T-cell (primary cell): ENCODE measurements at regions not wholly inside any gene's neighbourhood (a gene's known extent, or its start where the extent isn't known, plus 50 kb on each side); places are given as distances from the start of the nearest gene placed in this dataset.
A peak's percentile ranks its signal among the peaks of the same experiment; 100 is the strongest.

Experiments used
- ATAC-seq, 4 experiments: fragments of 200-7000 bp in 3 of 4; fragments of 150-1000 bp in 1 of 4; cut with Tn5 transposase; replicated peaks in 1 of 4; 1 replicate in 3 of 4; 2 replicates in 1 of 4; pipeline ENCODE4 v1.10.0; 2021; ENCODE audit warnings: moderate library complexity in 3 of 4, mild to moderate bottlenecking in 2 of 4, moderate number of reproducible peaks in 1 of 4
- CTCF ChIA-PET, 2 donors: fragments of 300-600 bp; sonication (Branson Sonifier 250); formaldehyde crosslinking; loops; one replicate each; lab custom pipeline; 2022; ENCODE audit warnings: antibody characterized with exemption in 2 of 2; lab: Charles Lee
- POLR2A ChIA-PET, 2 donors: fragments of 300-600 bp; sonication (Branson Sonifier 250); formaldehyde crosslinking; loops; one replicate each; lab custom pipeline; 2022; ENCODE audit warnings: antibody characterized with exemption in 2 of 2; lab: Charles Lee
- DNase-seq, 35 experiments: peaks; one replicate each; pipeline versions ENCODE4 v3.0.0 to v3.0.0-alpha.2; 2013 to 2023
- H3K27ac ChIP-seq: one replicate; pipeline ENCODE4 v1.5.1; 2013; ENCODE audit warnings: low read length
- H3K27me3 ChIP-seq, 2 experiments: replicated peaks in 1 of 2; 1 replicate in 1 of 2; 2 replicates in 1 of 2; pipeline versions ENCODE4 v1.6.1 to v1.7.0; 2013; ENCODE audit warnings: low read length in 1 of 2, mixed read lengths in 1 of 2; ENCODE audit not compliant: control insufficient read depth in 2 of 2, insufficient read depth in 2 of 2; ENCODE audit errors: extremely low read depth in 1 of 2
- H3K36me3 ChIP-seq, 2 donors: 1 replicate in 1 of 2; 2 replicates in 1 of 2; pipeline versions ENCODE4 v1.6.1 to v1.7.0; 2013; ENCODE audit warnings: low read length in 1 of 2; ENCODE audit not compliant: control insufficient read depth in 2 of 2, insufficient read depth in 1 of 2; ENCODE audit errors: extremely low read depth in 1 of 2
- H3K4me1 ChIP-seq, 2 experiments: 1 replicate in 1 of 2; 2 replicates in 1 of 2; pipeline versions ENCODE4 v1.6.1 to v1.7.0; 2013; ENCODE audit warnings: low read length in 2 of 2, mixed read lengths in 1 of 2; ENCODE audit not compliant: insufficient read depth in 2 of 2, control insufficient read depth in 1 of 2; ENCODE audit errors: extremely low read depth in 1 of 2
- H3K4me3 ChIP-seq, 2 donors: 1 replicate in 1 of 2; 2 replicates in 1 of 2; pipeline versions ENCODE4 v1.5.1 to v1.7.0; 2013; ENCODE audit warnings: mild to moderate bottlenecking in 2 of 2, low read length in 1 of 2, moderate library complexity in 1 of 2; ENCODE audit not compliant: control insufficient read depth in 1 of 2; ENCODE audit errors: extremely low read depth in 1 of 2
- H3K9me3 ChIP-seq: 2 replicates; pipeline ENCODE4 v1.7.0; 2013
- H3K27ac Mint-ChIP-seq, 2 donors: one replicate each; pipeline ENCODE4 v1.8.0; 2020 to 2021; ENCODE audit warnings: mild to moderate bottlenecking in 2 of 2, mixed read lengths in 2 of 2
- H3K27me3 Mint-ChIP-seq, 2 donors: one replicate each; pipeline ENCODE4 v1.8.0; 2021 to 2022; ENCODE audit warnings: mixed read lengths in 2 of 2
- H3K36me3 Mint-ChIP-seq: one replicate; pipeline ENCODE4 v1.8.0; 2021; ENCODE audit warnings: mixed read lengths
- H3K4me1 Mint-ChIP-seq, 3 donors: one replicate each; pipeline ENCODE4 v1.8.0; 2020 to 2022; ENCODE audit warnings: mixed read lengths in 3 of 3, mild to moderate bottlenecking in 1 of 3
- H3K4me3 Mint-ChIP-seq, 3 donors: one replicate each; pipeline ENCODE4 v1.8.0; 2020 to 2022; ENCODE audit warnings: mild to moderate bottlenecking in 3 of 3, mixed read lengths in 3 of 3, moderate library complexity in 3 of 3
- H3K9me3 Mint-ChIP-seq, 3 donors: one replicate each; pipeline ENCODE4 v1.8.0; 2020 to 2022; ENCODE audit warnings: mixed read lengths in 3 of 3
- WGBS: methylation state at CpG from one replicate; pipeline ENCODE4 v1.1.5; 2013; ENCODE audit warnings: missing lambda C conversion rate; ENCODE audit not compliant: insufficient coverage; 5-methylcytosine and 5-hydroxymethylcytosine counted together

GRCh38 chr2:102084651-102085050, 57.9 kb upstream of the IL1R1 start:
- no CpG with 5 or more reads among the region's 2 CpGs for WGBS
- ChIA-PET POLR2A (no interaction called here), CTCF (interaction anchor here in 1 of 2 donors (0.5 kb wide), 1 partner anchor 1247 kb away, joined by 3 read pairs; no protein-coding TSS in a partner anchor)
- Mint-ChIP-seq H3K9me3 (peaks cover 0 to 10% (median 0%) of the 10 kb centered on the region in 3 donors), H3K27me3 (no peaks in the 10 kb centered on the region), H3K4me3 (no peak overlapping the region), H3K36me3 (no peaks in the 10 kb centered on the region), H3K4me1 (peaks cover 33 to 42% (median 36%) of the 10 kb centered on the region in 3 donors), H3K27ac (peak overlapping the region in 1 of 2 donors; percentile 71)
- ATAC-seq (no peak), DNase-seq (no peak)
- Histone ChIP-seq H3K4me3 (no peak overlapping the region), H3K36me3 (no peaks in the 10 kb centered on the region), H3K27ac (no peak overlapping the region), H3K4me1 (peaks cover 21 to 22% of the 10 kb centered on the region in 2 experiments), H3K9me3 (no peaks in the 10 kb centered on the region), H3K27me3 (no peaks in the 10 kb centered on the region)

GRCh38 chr2:102085238-102085637, 57.3 kb upstream of the IL1R1 start:
- Histone ChIP-seq H3K4me1 (peaks cover 21 to 22% of the 10 kb centered on the region in 2 experiments), H3K9me3 (no peaks in the 10 kb centered on the region), H3K36me3 (no peaks in the 10 kb centered on the region), H3K27ac (no peak overlapping the region), H3K4me3 (no peak overlapping the region), H3K27me3 (no peaks in the 10 kb centered on the region)
- H3K27ac Mint-ChIP-seq = no peak overlapping the region
- no peaks in the 10 kb centered on the region for H3K27me3 Mint-ChIP-seq
- WGBS = no CpG with 5 or more reads among the region's 1 CpG
- no peak overlapping the region for H3K4me3 Mint-ChIP-seq
- ChIA-PET CTCF (no interaction called here), POLR2A (interaction anchor here in 1 of 2 donors (0.6 kb wide), 1 partner anchor 165 kb away, joined by 6 read pairs; no protein-coding TSS in a partner anchor)
- ATAC-seq (no peak), DNase-seq (no peak)
- H3K36me3 Mint-ChIP-seq = peaks cover under 1% of the 10 kb centered on the region
- H3K9me3 Mint-ChIP-seq = peaks cover 2 to 10% (median 2%) of the 10 kb centered on the region in 3 donors
- H3K4me1 Mint-ChIP-seq = peaks cover 33 to 41% (median 36%) of the 10 kb centered on the region in 3 donors

GRCh38 chr2:102086150-102086872, 56.2 kb upstream of the IL1R1 start:
- H3K27ac ChIP-seq = no peak overlapping the region
- POLR2A ChIA-PET = interaction anchor here in 1 of 2 donors (0.6 kb wide), 2 partner anchors 32 to 265 kb away, joined by 3 to 5 read pairs; no protein-coding TSS in a partner anchor
- peaks cover 8 to 15% (median 9%) of the 10 kb centered on the region in 3 donors for H3K9me3 Mint-ChIP-seq
- DNase-seq (no peak), ATAC-seq (no peak)
- no peaks in the 10 kb centered on the region for H3K9me3 ChIP-seq
- peaks cover 24 to 31% (median 28%) of the 10 kb centered on the region in 3 donors for H3K4me1 Mint-ChIP-seq
- no peak overlapping the region for H3K4me3 ChIP-seq
- H3K36me3 ChIP-seq = no peaks in the 10 kb centered on the region
- no peaks in the 10 kb centered on the region for H3K27me3 Mint-ChIP-seq
- H3K36me3 Mint-ChIP-seq = peaks cover 6% of the 10 kb centered on the region
- H3K4me3 Mint-ChIP-seq = no peak overlapping the region
- WGBS = no CpG with 5 or more reads among the region's 6 CpGs
- CTCF ChIA-PET = interaction anchor here in 1 of 2 donors (0.5 kb wide), 1 partner anchor 81 kb away, joined by 6 read pairs; no protein-coding TSS in a partner anchor
- H3K27me3 ChIP-seq = no peaks in the 10 kb centered on the region
- peaks cover 14 to 19% of the 10 kb centered on the region in 2 experiments for H3K4me1 ChIP-seq
- no peak overlapping the region for H3K27ac Mint-ChIP-seq

- no peak overlapping the region for H3K27ac ChIP-seq
- POLR2A ChIA-PET = no interaction called here
- CTCF ChIA-PET = interaction anchor here in 1 of 2 donors (0.5 kb wide), 1 partner anchor 148 kb away, joined by 5 read pairs; no protein-coding TSS in a partner anchor
Observed at GRCh38 chr2:102091121-102091520, 51.4 kb upstream of the IL1R1 start.

GRCh38 chr2:102091908-102092307, 50.6 kb upstream of the IL1R1 start:
- Histone ChIP-seq H3K9me3 (no peaks in the 10 kb centered on the region), H3K36me3 (no peaks in the 10 kb centered on the region), H3K27me3 (no peaks in the 10 kb centered on the region), H3K4me3 (no peak overlapping the region), H3K4me1 (no peaks in the 10 kb centered on the region), H3K27ac (no peak overlapping the region)
- CTCF ChIA-PET = interaction anchor here in 1 of 2 donors (0.6 to 0.7 kb wide), 2 partner anchors 58 to 395 kb away, joined by 3 to 5 read pairs; no protein-coding TSS in a partner anchor
- Mint-ChIP-seq H3K27me3 (no peaks in the 10 kb centered on the region), H3K4me1 (no peaks in the 10 kb centered on the region), H3K4me3 (no peak overlapping the region), H3K9me3 (peaks cover 8 to 19% (median 9%) of the 10 kb centered on the region in 3 donors), H3K27ac (no peak overlapping the region), H3K36me3 (peaks cover 6% of the 10 kb centered on the region)
- POLR2A ChIA-PET = no interaction called here
- no peak for ATAC-seq
- DNase-seq = no peak
- no CpG with 5 or more reads among the region's 1 CpG for WGBS

More at GRCh38 chr2:102091121-102091520, 51.4 kb upstream of the IL1R1 start:
- no peak overlapping the region for H3K27ac Mint-ChIP-seq
- Histone ChIP-seq H3K4me3 (no peak overlapping the region), H3K9me3 (no peaks in the 10 kb centered on the region), H3K4me1 (no peaks in the 10 kb centered on the region), H3K36me3 (no peaks in the 10 kb centered on the region), H3K27me3 (no peaks in the 10 kb centered on the region)
- no peak overlapping the region for H3K4me3 Mint-ChIP-seq
- no peaks in the 10 kb centered on the region for H3K4me1 Mint-ChIP-seq
- DNase-seq = no peak
- H3K36me3 Mint-ChIP-seq = peaks cover 6% of the 10 kb centered on the region
- no peaks in the 10 kb centered on the region for H3K27me3 Mint-ChIP-seq
- peaks cover 8 to 19% (median 9%) of the 10 kb centered on the region in 3 donors for H3K9me3 Mint-ChIP-seq
- no peak for ATAC-seq

- Histone ChIP-seq H3K4me3 (no peak overlapping the region), H3K4me1 (no peaks in the 10 kb centered on the region), H3K9me3 (no peaks in the 10 kb centered on the region), H3K27me3 (no peaks in the 10 kb centered on the region), H3K36me3 (no peaks in the 10 kb centered on the region), H3K27ac (no peak overlapping the region)
- ChIA-PET POLR2A (no interaction called here), CTCF (interaction anchor here in 1 of 2 donors (0.6 kb wide), 1 partner anchor 59 kb away, joined by 5 read pairs; no protein-coding TSS in a partner anchor)
- Mint-ChIP-seq H3K27ac (no peak overlapping the region), H3K4me1 (no peaks in the 10 kb centered on the region), H3K27me3 (no peaks in the 10 kb centered on the region), H3K36me3 (peaks cover 6% of the 10 kb centered on the region), H3K4me3 (no peak overlapping the region), H3K9me3 (peaks cover 8 to 18% (median 9%) of the 10 kb centered on the region in 3 donors)
- no peak for ATAC-seq
- 50% methylated on average over 2 of the region's 7 CpGs for WGBS
- no peak for DNase-seq
Observed at GRCh38 chr2:102092535-102092934, 50.0 kb upstream of the IL1R1 start.
